ENCODE measurements at regions not wholly inside any gene's neighbourhood (a gene's known extent, or its start where the extent isn't known, plus 50 kb on each side); places are given as distances from the start of the nearest gene placed in this dataset.

- no peak for DNase-seq (ENCODE audit: extremely low read depth, low read depth)
- TF ChIP-seq CTCF (IDR thresholded peaks at IDR 0.05; ENCODE audit: low read depth, low read length), result no peak
Measured at GRCh38 chr10:3225561-3225960, 53.0 kb upstream of the PITRM1 start.

DNA sequence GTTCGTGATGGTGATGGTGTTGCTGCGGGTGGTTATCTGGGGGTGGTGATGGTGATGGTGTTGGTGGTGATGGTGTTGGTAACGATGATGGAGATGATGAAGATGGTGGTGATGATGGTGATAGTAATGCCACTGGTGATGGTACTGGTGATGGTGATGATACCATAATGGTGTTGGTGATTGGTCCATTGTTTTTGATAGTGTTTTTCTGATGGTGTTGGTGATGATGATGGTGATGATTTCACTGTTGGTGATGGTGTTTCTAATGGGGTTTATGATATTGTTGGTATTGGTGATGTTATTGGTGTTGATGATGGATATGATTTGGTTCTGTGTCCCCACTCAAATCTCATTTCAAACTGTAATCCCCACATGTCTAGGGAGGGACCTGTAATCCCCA is 51.7 kb upstream of the PITRM1 start:
- TF ChIP-seq CTCF (IDR thresholded peaks at IDR 0.05; ENCODE audit: low read depth, low read length), result no peak
- no peak for DNase-seq (ENCODE audit: extremely low read depth, low read depth)

GRCh38 chr10:3222626-3223025 is 50.0 kb upstream of the PITRM1 start:
- DNase-seq (ENCODE audit: extremely low read depth, low read depth), result no peak

More at GRCh38 chr10:3222626-3223025, 50.0 kb upstream of the PITRM1 start:
- no peak for TF ChIP-seq CTCF (IDR thresholded peaks at IDR 0.05; ENCODE audit: low read depth, low read length)
